AG09319 (cell line): ENCODE measurements at regions not wholly inside any gene's neighbourhood (a gene's known extent, or its start where the extent isn't known, plus 50 kb on each side); places are given as distances from the start of the nearest gene placed in this dataset.

ENCODE experiments used
- DNase-seq: peaks from one replicate; pipeline ENCODE4 v3.0.0-alpha.2; 2010; ENCODE audit warnings: low read depth; ENCODE audit errors: extremely low read depth
- CTCF ChIP-seq: IDR thresholded peaks from 2 replicates; pipeline ENCODE4 v1.5.1; 2011; ENCODE audit warnings: low read depth, mild to moderate bottlenecking, inconsistent platforms, low read length, moderate library complexity

GRCh38 chr18:22695674-22696073 is 237.5 kb upstream of the RBBP8 start:
- no peak for DNase-seq
- no peak for TF ChIP-seq CTCF

- DNase-seq = no peak
Measured at GRCh38 chr18:22697561-22697960, 235.6 kb upstream of the RBBP8 start.

GRCh38 chr18:22698711-22699110 is 234.4 kb upstream of the RBBP8 start:
- TF ChIP-seq CTCF = no peak
- no peak for DNase-seq

More at GRCh38 chr18:22697561-22697960, 235.6 kb upstream of the RBBP8 start:
- TF ChIP-seq CTCF = no peak

- no peak for TF ChIP-seq CTCF
- no peak for DNase-seq
Measured at GRCh38 chr18:22699629-22700028, 233.5 kb upstream of the RBBP8 start.

GRCh38 chr18:22700920-22701319 is 232.2 kb upstream of the RBBP8 start:
- TF ChIP-seq CTCF = no peak
- DNase-seq = no peak

GRCh38 chr18:22701326-22701725 is 231.8 kb upstream of the RBBP8 start:
- TF ChIP-seq CTCF = no peak

GRCh38 chr18:22701795-22702194 is 231.3 kb upstream of the RBBP8 start:
- TF ChIP-seq CTCF = no peak
- DNase-seq = no peak

More at GRCh38 chr18:22701326-22701725, 231.8 kb upstream of the RBBP8 start:
- DNase-seq = no peak
